ENCODE measurements at regions not wholly inside any gene's neighbourhood (a gene's known extent, or its start where the extent isn't known, plus 50 kb on each side); places are given as distances from the start of the nearest gene placed in this dataset.

- TF ChIP-seq CTCF (IDR thresholded peaks at IDR 0.05; ENCODE audit: insufficient read depth, low read length) (no peak), POLR2AphosphoS5 (IDR thresholded peaks at IDR 0.05; ENCODE audit: low read depth) (no peak), GABPA (IDR thresholded peaks at IDR 0.05; ENCODE audit: low read depth) (no peak), SPI1 (IDR thresholded peaks at IDR 0.05; ENCODE audit: borderline replicate concordance, low read depth) (no peak)
- TF ChIP-seq, protein P1, sequence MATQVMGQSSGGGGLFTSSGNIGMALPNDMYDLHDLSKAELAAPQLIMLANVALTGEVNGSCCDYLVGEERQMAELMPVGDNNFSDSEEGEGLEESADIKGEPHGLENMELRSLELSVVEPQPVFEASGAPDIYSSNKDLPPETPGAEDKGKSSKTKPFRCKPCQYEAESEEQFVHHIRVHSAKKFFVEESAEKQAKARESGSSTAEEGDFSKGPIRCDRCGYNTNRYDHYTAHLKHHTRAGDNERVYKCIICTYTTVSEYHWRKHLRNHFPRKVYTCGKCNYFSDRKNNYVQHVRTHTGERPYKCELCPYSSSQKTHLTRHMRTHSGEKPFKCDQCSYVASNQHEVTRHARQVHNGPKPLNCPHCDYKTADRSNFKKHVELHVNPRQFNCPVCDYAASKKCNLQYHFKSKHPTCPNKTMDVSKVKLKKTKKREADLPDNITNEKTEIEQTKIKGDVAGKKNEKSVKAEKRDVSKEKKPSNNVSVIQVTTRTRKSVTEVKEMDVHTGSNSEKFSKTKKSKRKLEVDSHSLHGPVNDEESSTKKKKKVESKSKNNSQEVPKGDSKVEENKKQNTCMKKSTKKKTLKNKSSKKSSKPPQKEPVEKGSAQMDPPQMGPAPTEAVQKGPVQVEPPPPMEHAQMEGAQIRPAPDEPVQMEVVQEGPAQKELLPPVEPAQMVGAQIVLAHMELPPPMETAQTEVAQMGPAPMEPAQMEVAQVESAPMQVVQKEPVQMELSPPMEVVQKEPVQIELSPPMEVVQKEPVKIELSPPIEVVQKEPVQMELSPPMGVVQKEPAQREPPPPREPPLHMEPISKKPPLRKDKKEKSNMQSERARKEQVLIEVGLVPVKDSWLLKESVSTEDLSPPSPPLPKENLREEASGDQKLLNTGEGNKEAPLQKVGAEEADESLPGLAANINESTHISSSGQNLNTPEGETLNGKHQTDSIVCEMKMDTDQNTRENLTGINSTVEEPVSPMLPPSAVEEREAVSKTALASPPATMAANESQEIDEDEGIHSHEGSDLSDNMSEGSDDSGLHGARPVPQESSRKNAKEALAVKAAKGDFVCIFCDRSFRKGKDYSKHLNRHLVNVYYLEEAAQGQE (IDR thresholded peaks at IDR 0.05; ENCODE audit: insufficient replicate concordance, low read depth), result no peak
These were observed 617.6 kb upstream of the ZNF717 start for GRCh38 chr3:76402926-76403325.

Data from HL-60 (cell line).